Vagina (tissue), 2 donors: ENCODE measurements at regions not wholly inside any gene's neighbourhood (a gene's known extent, or its start where the extent isn't known, plus 50 kb on each side); places are given as distances from the start of the nearest gene placed in this dataset.

Source experiments
- DNase-seq, 2 donors: peaks; one replicate each; pipeline ENCODE4 v3.0.0-alpha.2; 2017; ENCODE audit errors: extremely low spot score in 2 of 2
- H3K27ac ChIP-seq: fragments of 200-600 bp; sonication (generic); one replicate; pipeline ENCODE4 v1.5.1; 2019
- H3K27me3 ChIP-seq: fragments of 200-600 bp; sonication (generic); one replicate; pipeline ENCODE4 v1.5.1; 2019
- H3K36me3 ChIP-seq, 2 donors: fragments of 200-600 bp; sonication (generic); one replicate each; pipeline ENCODE4 v1.5.1; 2017 to 2019
- H3K4me1 ChIP-seq: fragments of 200-600 bp; sonication (generic); one replicate; pipeline ENCODE4 v1.5.1; 2019
- H3K4me3 ChIP-seq, 2 donors: fragments of 200-600 bp; sonication (generic); 1 replicate in 1 of 2; 2 replicates in 1 of 2; pipeline ENCODE4 v1.5.1; 2016 to 2019
- H3K9me3 ChIP-seq: fragments of 200-600 bp; sonication (generic); one replicate; pipeline ENCODE4 v1.5.1; 2019
- POLR2A ChIP-seq, 2 donors: fragments of 450-650 bp; IDR thresholded peaks; one replicate each; pipeline ENCODE4 v1.6.1; 2017; ENCODE audit warnings: antibody characterized with exemption in 2 of 2, mild to moderate bottlenecking in 2 of 2, moderate library complexity in 2 of 2
- POLR2AphosphoS5 ChIP-seq, 2 donors: sonication (generic); formaldehyde crosslinking; IDR thresholded peaks; one replicate each; pipeline ENCODE4 v1.9.0; 2017; ENCODE audit warnings: antibody characterized with exemption in 2 of 2, mild to moderate bottlenecking in 2 of 2, low read depth in 1 of 2; ENCODE audit not compliant: insufficient read depth in 1 of 2
- intact Hi-C: fragments of 100-400 bp; cut with DNase I; formaldehyde crosslinking; loops from one replicate; pipeline ENCODE4 v1.15.1; 2023
- TF ChIP-seq, protein P1 (sequence below), 3 experiments: fragments of 450-650 bp in 2 of 3; fragments of 200-600 bp in 1 of 3; sonication (generic) in 1 of 3; IDR thresholded peaks; one replicate each; pipeline ENCODE4 v1.5.1; 2017 to 2019; ENCODE audit warnings: antibody characterized with exemption in 3 of 3, mild to moderate bottlenecking in 2 of 3, moderate library complexity in 2 of 3

DNA sequence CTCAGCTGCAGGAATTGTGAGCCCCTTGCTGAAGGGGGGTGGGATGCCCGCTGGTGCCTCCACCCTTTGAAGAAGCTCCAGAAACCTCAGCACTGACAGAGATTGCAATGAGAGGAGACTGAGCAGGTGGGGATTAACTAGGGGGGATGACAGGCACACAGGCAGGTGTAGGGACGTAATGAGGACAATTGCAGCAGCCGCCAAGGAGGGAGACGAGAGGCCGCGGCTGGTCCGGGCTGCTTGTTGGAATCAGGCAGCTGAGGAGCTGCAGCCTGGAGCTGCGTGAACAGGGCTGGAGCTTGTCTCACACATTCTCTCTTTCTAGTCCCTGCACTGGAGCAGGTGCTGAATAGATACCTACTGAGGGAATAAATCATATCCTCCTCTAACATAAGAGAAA is 122.0 kb upstream of the TCERG1L start:
- no peaks in the 10 kb centered on the region for H3K36me3 ChIP-seq
- no peak overlapping the region for H3K27ac ChIP-seq
- intact Hi-C loops: no loop called here
- TF ChIP-seq POLR2A (IDR thresholded peaks at IDR 0.05): no peak
- TF ChIP-seq, protein P1, sequence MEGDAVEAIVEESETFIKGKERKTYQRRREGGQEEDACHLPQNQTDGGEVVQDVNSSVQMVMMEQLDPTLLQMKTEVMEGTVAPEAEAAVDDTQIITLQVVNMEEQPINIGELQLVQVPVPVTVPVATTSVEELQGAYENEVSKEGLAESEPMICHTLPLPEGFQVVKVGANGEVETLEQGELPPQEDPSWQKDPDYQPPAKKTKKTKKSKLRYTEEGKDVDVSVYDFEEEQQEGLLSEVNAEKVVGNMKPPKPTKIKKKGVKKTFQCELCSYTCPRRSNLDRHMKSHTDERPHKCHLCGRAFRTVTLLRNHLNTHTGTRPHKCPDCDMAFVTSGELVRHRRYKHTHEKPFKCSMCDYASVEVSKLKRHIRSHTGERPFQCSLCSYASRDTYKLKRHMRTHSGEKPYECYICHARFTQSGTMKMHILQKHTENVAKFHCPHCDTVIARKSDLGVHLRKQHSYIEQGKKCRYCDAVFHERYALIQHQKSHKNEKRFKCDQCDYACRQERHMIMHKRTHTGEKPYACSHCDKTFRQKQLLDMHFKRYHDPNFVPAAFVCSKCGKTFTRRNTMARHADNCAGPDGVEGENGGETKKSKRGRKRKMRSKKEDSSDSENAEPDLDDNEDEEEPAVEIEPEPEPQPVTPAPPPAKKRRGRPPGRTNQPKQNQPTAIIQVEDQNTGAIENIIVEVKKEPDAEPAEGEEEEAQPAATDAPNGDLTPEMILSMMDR (IDR thresholded peaks at IDR 0.05): no peak
- TF ChIP-seq POLR2AphosphoS5 (IDR thresholded peaks at IDR 0.05; ENCODE audit: insufficient read depth in 1 of 2, low read depth in 1 of 2): no peak
- DNase-seq: no peak
- H3K4me1 ChIP-seq: peaks cover 14% of the 10 kb centered on the region
- no peaks in the 10 kb centered on the region for H3K9me3 ChIP-seq
- H3K27me3 ChIP-seq: no peaks in the 10 kb centered on the region
- H3K4me3 ChIP-seq: no peak overlapping the region

DNA sequence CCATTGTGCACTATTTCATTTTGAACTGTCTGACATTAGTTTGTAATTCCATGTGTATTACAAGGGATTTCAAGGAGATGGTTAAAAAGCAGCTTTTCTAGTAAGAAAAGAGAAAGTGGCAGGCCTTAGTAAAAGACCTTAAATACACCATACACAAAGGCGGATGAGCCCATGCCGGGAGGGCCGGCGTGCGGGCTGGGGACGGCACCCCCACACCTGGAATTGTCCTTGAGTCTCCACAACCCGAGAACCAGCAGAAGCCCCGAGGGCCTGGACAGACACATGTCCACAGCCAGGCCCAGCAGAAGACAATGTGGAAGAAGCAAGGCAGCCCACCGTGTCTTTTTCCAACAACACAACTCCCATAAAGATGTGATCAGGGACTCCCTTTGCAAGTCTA is 123.7 kb upstream of the TCERG1L start:
- no peak for DNase-seq
- intact Hi-C loops: no loop called here

DNA sequence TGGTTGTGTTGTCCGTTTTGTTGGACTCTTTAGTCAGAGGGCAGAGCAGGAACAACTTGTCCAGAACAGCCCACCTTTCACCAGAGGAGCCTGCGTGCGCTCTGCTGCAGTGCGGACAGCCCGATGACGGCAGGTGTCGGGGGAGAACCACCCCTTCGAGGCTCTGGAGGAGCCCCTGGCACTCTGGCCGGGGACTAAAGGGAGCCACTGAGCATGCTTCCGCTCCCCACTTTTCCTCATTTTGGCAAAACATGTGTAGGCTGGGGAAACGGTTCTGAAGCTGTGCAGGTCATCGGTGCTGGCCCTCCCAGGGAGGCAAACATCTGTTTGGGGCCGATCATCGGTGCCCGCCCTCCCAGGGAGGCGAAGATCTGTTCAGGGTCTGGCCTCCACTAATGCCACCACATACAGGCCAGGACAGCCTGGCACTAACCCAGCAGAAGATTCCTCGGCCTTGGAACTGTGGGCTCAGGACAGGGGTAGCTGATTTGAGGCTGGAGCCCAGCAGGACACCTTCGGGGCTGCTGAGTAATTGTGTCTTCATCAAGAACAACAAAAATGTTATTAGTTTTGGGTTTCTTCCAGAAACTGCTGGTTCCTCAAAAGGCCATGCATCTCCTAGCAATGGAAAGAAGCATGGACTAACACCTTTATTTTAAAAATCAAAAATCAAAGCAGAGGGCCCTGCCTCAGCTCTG is 124.4 kb upstream of the TCERG1L start:
- no peak overlapping the region for H3K4me3 ChIP-seq
- no peaks in the 10 kb centered on the region for H3K9me3 ChIP-seq
- peaks cover 14% of the 10 kb centered on the region for H3K4me1 ChIP-seq
- TF ChIP-seq, protein P1 (IDR thresholded peaks at IDR 0.05): no peak
- TF ChIP-seq POLR2A (IDR thresholded peaks at IDR 0.05) (no peak), POLR2AphosphoS5 (IDR thresholded peaks at IDR 0.05; ENCODE audit: insufficient read depth in 1 of 2, low read depth in 1 of 2) (no peak)
- no peaks in the 10 kb centered on the region for H3K27me3 ChIP-seq
- DNase-seq: no peak
- intact Hi-C loops: no loop called here
- no peaks in the 10 kb centered on the region for H3K36me3 ChIP-seq
- H3K27ac ChIP-seq: no peak overlapping the region

More for the DNA sequence above, 123.7 kb upstream of the TCERG1L start:
- Histone ChIP-seq H3K36me3 (no peaks in the 10 kb centered on the region), H3K27me3 (no peaks in the 10 kb centered on the region), H3K27ac (no peak overlapping the region), H3K9me3 (no peaks in the 10 kb centered on the region), H3K4me3 (no peak overlapping the region), H3K4me1 (peaks cover 14% of the 10 kb centered on the region)
- TF ChIP-seq POLR2AphosphoS5 (IDR thresholded peaks at IDR 0.05; ENCODE audit: insufficient read depth in 1 of 2, low read depth in 1 of 2) (no peak), POLR2A (IDR thresholded peaks at IDR 0.05) (no peak)
- TF ChIP-seq, protein P1 (IDR thresholded peaks at IDR 0.05): no peak

DNA sequence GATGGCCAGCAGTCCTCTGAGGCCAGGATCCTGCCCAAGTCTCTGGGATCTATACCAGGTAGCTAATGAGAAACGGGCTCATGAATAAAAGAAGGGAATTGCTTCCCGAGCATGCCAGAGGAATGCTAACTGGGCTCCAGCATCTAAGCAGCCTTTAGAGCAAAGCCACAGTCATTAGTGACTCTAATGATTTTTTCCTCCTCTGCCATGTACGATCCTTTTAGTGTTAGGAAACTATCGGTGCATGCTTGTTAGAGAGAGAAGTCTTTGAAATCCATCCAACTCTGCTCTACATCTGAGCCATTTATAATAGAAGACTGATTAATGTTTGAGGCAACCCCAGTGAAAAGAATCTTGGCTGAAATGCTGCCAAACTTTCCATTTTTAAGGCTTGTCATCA is 124.9 kb upstream of the TCERG1L start:
- Histone ChIP-seq H3K4me1 (peaks cover 14% of the 10 kb centered on the region), H3K27me3 (no peaks in the 10 kb centered on the region), H3K9me3 (no peaks in the 10 kb centered on the region), H3K4me3 (no peak overlapping the region), H3K27ac (no peak overlapping the region), H3K36me3 (no peaks in the 10 kb centered on the region)
- intact Hi-C loops: no loop called here
- TF ChIP-seq, protein P1 (IDR thresholded peaks at IDR 0.05): no peak
- TF ChIP-seq POLR2AphosphoS5 (IDR thresholded peaks at IDR 0.05; ENCODE audit: insufficient read depth in 1 of 2, low read depth in 1 of 2) (no peak), POLR2A (IDR thresholded peaks at IDR 0.05) (no peak)
- no peak for DNase-seq
